ENCODE measurements at regions not wholly inside any gene's neighbourhood (a gene's known extent, or its start where the extent isn't known, plus 50 kb on each side); places are given as distances from the start of the nearest gene placed in this dataset.

GRCh38 chr1:232398823-232399222, 231.1 kb downstream of the SIPA1L2 start:
- Histone ChIP-seq H3K4me1 (ENCODE audit: control insufficient read depth, insufficient read depth, low read length, poor library complexity, severe bottlenecking) (no peaks in the 10 kb centered on the region), H3K27me3 (replicated peaks; ENCODE audit: control insufficient read depth, insufficient read depth, low read length, poor library complexity, severe bottlenecking) (no peaks in the 10 kb centered on the region), H3K27ac (ENCODE audit: insufficient read depth, low read length, poor library complexity, severe bottlenecking) (no peak overlapping the region), H3K36me3 (ENCODE audit: control insufficient read depth, insufficient read depth, low read length) (no peaks in the 10 kb centered on the region), H3K9me3 (ENCODE audit: control insufficient read depth, low read length) (no peaks in the 10 kb centered on the region), H3K4me3 (ENCODE audit: insufficient read depth, low read depth, low read length, poor library complexity, severe bottlenecking) (no peak overlapping the region)
- DNase-seq: no peak

GRCh38 chr1:232393444-232394146, 236.3 kb downstream of the SIPA1L2 start:
- H3K27me3 ChIP-seq (replicated peaks; ENCODE audit: control insufficient read depth, insufficient read depth, low read length, poor library complexity, severe bottlenecking): no peaks in the 10 kb centered on the region
- no peak for DNase-seq
- no peak overlapping the region for H3K4me3 ChIP-seq (ENCODE audit: insufficient read depth, low read depth, low read length, poor library complexity, severe bottlenecking)
- no peaks in the 10 kb centered on the region for H3K4me1 ChIP-seq (ENCODE audit: control insufficient read depth, insufficient read depth, low read length, poor library complexity, severe bottlenecking)
- no peaks in the 10 kb centered on the region for H3K36me3 ChIP-seq (ENCODE audit: control insufficient read depth, insufficient read depth, low read length)
- no peak overlapping the region for H3K27ac ChIP-seq (ENCODE audit: insufficient read depth, low read length, poor library complexity, severe bottlenecking)
- no peaks in the 10 kb centered on the region for H3K9me3 ChIP-seq (ENCODE audit: control insufficient read depth, low read length)

GRCh38 chr1:232393010-232393409, 236.9 kb downstream of the SIPA1L2 start:
- H3K36me3 ChIP-seq (ENCODE audit: control insufficient read depth, insufficient read depth, low read length): no peaks in the 10 kb centered on the region
- no peak for DNase-seq
- H3K4me3 ChIP-seq (ENCODE audit: insufficient read depth, low read depth, low read length, poor library complexity, severe bottlenecking): no peak overlapping the region
- H3K9me3 ChIP-seq (ENCODE audit: control insufficient read depth, low read length): no peaks in the 10 kb centered on the region
- H3K27ac ChIP-seq (ENCODE audit: insufficient read depth, low read length, poor library complexity, severe bottlenecking): no peak overlapping the region
- no peaks in the 10 kb centered on the region for H3K4me1 ChIP-seq (ENCODE audit: control insufficient read depth, insufficient read depth, low read length, poor library complexity, severe bottlenecking)
- H3K27me3 ChIP-seq (replicated peaks; ENCODE audit: control insufficient read depth, insufficient read depth, low read length, poor library complexity, severe bottlenecking): no peaks in the 10 kb centered on the region

- Histone ChIP-seq H3K27ac (ENCODE audit: insufficient read depth, low read length, poor library complexity, severe bottlenecking) (no peak overlapping the region), H3K4me3 (ENCODE audit: insufficient read depth, low read depth, low read length, poor library complexity, severe bottlenecking) (no peak overlapping the region), H3K9me3 (ENCODE audit: control insufficient read depth, low read length) (no peaks in the 10 kb centered on the region), H3K36me3 (ENCODE audit: control insufficient read depth, insufficient read depth, low read length) (no peaks in the 10 kb centered on the region), H3K27me3 (replicated peaks; ENCODE audit: control insufficient read depth, insufficient read depth, low read length, poor library complexity, severe bottlenecking) (no peaks in the 10 kb centered on the region), H3K4me1 (ENCODE audit: control insufficient read depth, insufficient read depth, low read length, poor library complexity, severe bottlenecking) (no peaks in the 10 kb centered on the region)
- no peak for DNase-seq
Measured at GRCh38 chr1:232390590-232390989, 239.3 kb downstream of the SIPA1L2 start.

GRCh38 chr1:232389744-232390143, 240.2 kb downstream of the SIPA1L2 start:
- no peaks in the 10 kb centered on the region for H3K36me3 ChIP-seq (ENCODE audit: control insufficient read depth, insufficient read depth, low read length)
- no peaks in the 10 kb centered on the region for H3K27me3 ChIP-seq (replicated peaks; ENCODE audit: control insufficient read depth, insufficient read depth, low read length, poor library complexity, severe bottlenecking)
- no peaks in the 10 kb centered on the region for H3K4me1 ChIP-seq (ENCODE audit: control insufficient read depth, insufficient read depth, low read length, poor library complexity, severe bottlenecking)
- no peak overlapping the region for H3K4me3 ChIP-seq (ENCODE audit: insufficient read depth, low read depth, low read length, poor library complexity, severe bottlenecking)
- H3K9me3 ChIP-seq (ENCODE audit: control insufficient read depth, low read length): no peaks in the 10 kb centered on the region
- no peak for DNase-seq
- no peak overlapping the region for H3K27ac ChIP-seq (ENCODE audit: insufficient read depth, low read length, poor library complexity, severe bottlenecking)

GRCh38 chr1:232388363-232388762, 241.6 kb downstream of the SIPA1L2 start:
- Histone ChIP-seq H3K27ac (ENCODE audit: insufficient read depth, low read length, poor library complexity, severe bottlenecking) (no peak overlapping the region), H3K9me3 (ENCODE audit: control insufficient read depth, low read length) (no peaks in the 10 kb centered on the region), H3K4me3 (ENCODE audit: insufficient read depth, low read depth, low read length, poor library complexity, severe bottlenecking) (no peak overlapping the region), H3K4me1 (ENCODE audit: control insufficient read depth, insufficient read depth, low read length, poor library complexity, severe bottlenecking) (no peaks in the 10 kb centered on the region), H3K36me3 (ENCODE audit: control insufficient read depth, insufficient read depth, low read length) (no peaks in the 10 kb centered on the region), H3K27me3 (replicated peaks; ENCODE audit: control insufficient read depth, insufficient read depth, low read length, poor library complexity, severe bottlenecking) (no peaks in the 10 kb centered on the region)
- DNase-seq: no peak

GRCh38 chr1:232386721-232387510, 243.0 kb downstream of the SIPA1L2 start:
- Histone ChIP-seq H3K27me3 (replicated peaks; ENCODE audit: control insufficient read depth, insufficient read depth, low read length, poor library complexity, severe bottlenecking) (no peaks in the 10 kb centered on the region), H3K4me3 (ENCODE audit: insufficient read depth, low read depth, low read length, poor library complexity, severe bottlenecking) (no peak overlapping the region), H3K4me1 (ENCODE audit: control insufficient read depth, insufficient read depth, low read length, poor library complexity, severe bottlenecking) (no peaks in the 10 kb centered on the region), H3K9me3 (ENCODE audit: control insufficient read depth, low read length) (no peaks in the 10 kb centered on the region), H3K27ac (ENCODE audit: insufficient read depth, low read length, poor library complexity, severe bottlenecking) (no peak overlapping the region), H3K36me3 (ENCODE audit: control insufficient read depth, insufficient read depth, low read length) (no peaks in the 10 kb centered on the region)
- no peak for DNase-seq

- no peak overlapping the region for H3K27ac ChIP-seq (ENCODE audit: insufficient read depth, low read length, poor library complexity, severe bottlenecking)
- no peaks in the 10 kb centered on the region for H3K36me3 ChIP-seq (ENCODE audit: control insufficient read depth, insufficient read depth, low read length)
- no peaks in the 10 kb centered on the region for H3K27me3 ChIP-seq (replicated peaks; ENCODE audit: control insufficient read depth, insufficient read depth, low read length, poor library complexity, severe bottlenecking)
- no peak overlapping the region for H3K4me3 ChIP-seq (ENCODE audit: insufficient read depth, low read depth, low read length, poor library complexity, severe bottlenecking)
- no peaks in the 10 kb centered on the region for H3K9me3 ChIP-seq (ENCODE audit: control insufficient read depth, low read length)
- no peak for DNase-seq
- H3K4me1 ChIP-seq (ENCODE audit: control insufficient read depth, insufficient read depth, low read length, poor library complexity, severe bottlenecking): no peaks in the 10 kb centered on the region
Measured at GRCh38 chr1:232386294-232386693, 243.6 kb downstream of the SIPA1L2 start.

GRCh38 chr1:232385221-232385620, 244.7 kb downstream of the SIPA1L2 start:
- H3K27ac ChIP-seq (ENCODE audit: insufficient read depth, low read length, poor library complexity, severe bottlenecking): no peak overlapping the region
- no peaks in the 10 kb centered on the region for H3K4me1 ChIP-seq (ENCODE audit: control insufficient read depth, insufficient read depth, low read length, poor library complexity, severe bottlenecking)
- H3K27me3 ChIP-seq (replicated peaks; ENCODE audit: control insufficient read depth, insufficient read depth, low read length, poor library complexity, severe bottlenecking): no peaks in the 10 kb centered on the region
- DNase-seq: no peak
- H3K4me3 ChIP-seq (ENCODE audit: insufficient read depth, low read depth, low read length, poor library complexity, severe bottlenecking): no peak overlapping the region
- no peaks in the 10 kb centered on the region for H3K9me3 ChIP-seq (ENCODE audit: control insufficient read depth, low read length)
- no peaks in the 10 kb centered on the region for H3K36me3 ChIP-seq (ENCODE audit: control insufficient read depth, insufficient read depth, low read length)

GRCh38 chr1:232384171-232384883, 245.6 kb downstream of the SIPA1L2 start:
- Histone ChIP-seq H3K27ac (ENCODE audit: insufficient read depth, low read length, poor library complexity, severe bottlenecking) (no peak overlapping the region), H3K27me3 (replicated peaks; ENCODE audit: control insufficient read depth, insufficient read depth, low read length, poor library complexity, severe bottlenecking) (no peaks in the 10 kb centered on the region), H3K36me3 (ENCODE audit: control insufficient read depth, insufficient read depth, low read length) (no peaks in the 10 kb centered on the region), H3K4me3 (ENCODE audit: insufficient read depth, low read depth, low read length, poor library complexity, severe bottlenecking) (no peak overlapping the region), H3K9me3 (ENCODE audit: control insufficient read depth, low read length) (no peaks in the 10 kb centered on the region), H3K4me1 (ENCODE audit: control insufficient read depth, insufficient read depth, low read length, poor library complexity, severe bottlenecking) (no peaks in the 10 kb centered on the region)
- DNase-seq: no peak
